Kasumi-1 (cell line): ENCODE measurements at regions not wholly inside any gene's neighbourhood (a gene's known extent, or its start where the extent isn't known, plus 50 kb on each side); places are given as distances from the start of the nearest gene placed in this dataset.
"Not testable (repeated sequence)": the region's sequence is repeated elsewhere in the genome, so short reads cannot be mapped to it uniquely, and the experiment has no call there.

Experiments used
- DNase-seq, 2 experiments: peaks; one replicate each; lab custom pipeline; 2025; lab: John Stamatoyannopoulos, UW

GRCh38 chr17:71724339-71724738, 396.5 kb upstream of the SOX9 start:
- DNase-seq, result no peak

GRCh38 chr17:71725811-71726210, 395.0 kb upstream of the SOX9 start:
- no peak for DNase-seq

- DNase-seq, result no peak
These were observed 394.5 kb upstream of the SOX9 start for GRCh38 chr17:71726341-71726740.

GRCh38 chr17:71727292-71727691, 393.5 kb upstream of the SOX9 start:
- DNase-seq, result no peak

- DNase-seq, result no peak
These were observed 393.1 kb upstream of the SOX9 start for GRCh38 chr17:71727723-71728122.

- DNase-seq, result no peak
These were observed 389.9 kb upstream of the SOX9 start for GRCh38 chr17:71730871-71731270.

- no peak for DNase-seq
These were observed 384.9 kb upstream of the SOX9 start for GRCh38 chr17:71735893-71736292.

GRCh38 chr17:71740866-71741265, 380.0 kb upstream of the SOX9 start:
- no peak for DNase-seq

GRCh38 chr17:71741836-71742235, 379.0 kb upstream of the SOX9 start:
- no peak for DNase-seq

- DNase-seq, result no peak
These were observed 371.9 kb upstream of the SOX9 start for GRCh38 chr17:71748872-71749271.

GRCh38 chr17:71753070-71753469, 367.8 kb upstream of the SOX9 start:
- no peak for DNase-seq

- no peak for DNase-seq
These were observed 363.7 kb upstream of the SOX9 start for GRCh38 chr17:71757156-71757555.

- DNase-seq, result no peak
These were observed 362.9 kb upstream of the SOX9 start for GRCh38 chr17:71757956-71758355.

- no peak for DNase-seq
These were observed 361.3 kb upstream of the SOX9 start for GRCh38 chr17:71759422-71760060.

- DNase-seq, result no peak
These were observed 360.6 kb upstream of the SOX9 start for GRCh38 chr17:71760062-71760720.

- DNase-seq, result no peak
These were observed 358.3 kb upstream of the SOX9 start for GRCh38 chr17:71762526-71762925.

- no peak for DNase-seq
These were observed 356.3 kb upstream of the SOX9 start for GRCh38 chr17:71764505-71764904.

- DNase-seq, result no peak
These were observed 355.4 kb upstream of the SOX9 start for GRCh38 chr17:71765437-71765836.

GRCh38 chr17:71769850-71770249, 351.0 kb upstream of the SOX9 start:
- DNase-seq, result no peak

- no peak for DNase-seq
These were observed 343.7 kb upstream of the SOX9 start for GRCh38 chr17:71777048-71777640.

- DNase-seq, result no peak
These were observed 341.3 kb upstream of the SOX9 start for GRCh38 chr17:71779482-71779881.

- DNase-seq, result no peak
These were observed 340.2 kb upstream of the SOX9 start for GRCh38 chr17:71780596-71780995.

- not testable (repeated sequence) for DNase-seq
These were observed 338.8 kb upstream of the SOX9 start for GRCh38 chr17:71782021-71782420.

GRCh38 chr17:71790791-71791190, 330.0 kb upstream of the SOX9 start:
- no peak for DNase-seq
